WTC11 (cell line): ENCODE measurements at regions not wholly inside any gene's neighbourhood (a gene's known extent, or its start where the extent isn't known, plus 50 kb on each side); places are given as distances from the start of the nearest gene placed in this dataset.

Experiments
- ATAC-seq: fragments of 200-7000 bp; cut with Tn5 transposase; 2 replicates; pipeline ENCODE4 v1.10.0; 2021; ENCODE audit warnings: mild to moderate bottlenecking, moderate library complexity
- CTCF ChIA-PET: fragments of 300-600 bp; sonication (Branson Sonifier 250); formaldehyde crosslinking; loops from one replicate; lab custom pipeline; 2021; ENCODE audit warnings: antibody characterized with exemption; lab: Charles Lee
- POLR2A ChIA-PET: fragments of 350-600 bp; sonication (Branson Sonifier 250); formaldehyde crosslinking; loops from one replicate; lab custom pipeline; 2021; ENCODE audit warnings: antibody characterized with exemption; lab: Charles Lee
- DNase-seq: peaks from one replicate; pipeline ENCODE4 v3.0.0; 2021; ENCODE audit warnings: low spot score
- H3K27ac Mint-ChIP-seq: 2 replicates; pipeline ENCODE4 v1.8.0; 2021; ENCODE audit warnings: mixed read lengths
- H3K27me3 Mint-ChIP-seq: 2 replicates; pipeline ENCODE4 v1.8.0; 2021; ENCODE audit warnings: low read depth, mild to moderate bottlenecking, moderate library complexity, mixed read lengths
- H3K36me3 Mint-ChIP-seq: 2 replicates; pipeline ENCODE4 v1.8.0; 2021; ENCODE audit warnings: mixed read lengths
- H3K4me1 Mint-ChIP-seq: 2 replicates; pipeline ENCODE4 v1.8.0; 2022; ENCODE audit warnings: mixed read lengths
- H3K4me3 Mint-ChIP-seq: 2 replicates; pipeline ENCODE4 v1.8.0; 2021; ENCODE audit warnings: mild to moderate bottlenecking, moderate library complexity, mixed read lengths
- H3K9me3 Mint-ChIP-seq: 2 replicates; pipeline ENCODE4 v1.8.0; 2021; ENCODE audit warnings: mixed read lengths
- CREB1 ChIP-seq: sonication (generic); formaldehyde crosslinking; IDR thresholded peaks from 2 replicates; pipeline ENCODE4 v1.8.0; 2023; ENCODE audit warnings: mild to moderate bottlenecking, missing genetic modification reagents
- FOXP1 ChIP-seq: sonication (generic); formaldehyde crosslinking; IDR thresholded peaks from 2 replicates; pipeline ENCODE4 v1.8.0; 2022; ENCODE audit warnings: missing genetic modification reagents, mild to moderate bottlenecking, moderate library complexity, borderline replicate concordance
- GABPB1 ChIP-seq: sonication (generic); formaldehyde crosslinking; IDR thresholded peaks from 2 replicates; pipeline ENCODE4 v1.8.1; 2023; ENCODE audit warnings: mild to moderate bottlenecking, missing genetic modification reagents
- GRHL2 ChIP-seq: fragments of 250-450 bp; sonication (Bioruptor Pico); IDR thresholded peaks from 2 replicates; pipeline ENCODE4 v1.8.0; 2022; ENCODE audit warnings: mild to moderate bottlenecking, moderate library complexity; ENCODE audit not compliant: insufficient replicate concordance, severe bottlenecking
- HMGA2 ChIP-seq: fragments of 250-450 bp; sonication (Bioruptor Pico); IDR thresholded peaks from 2 replicates; pipeline ENCODE4 v1.4.0; 2021; ENCODE audit warnings: mild to moderate bottlenecking, moderate library complexity
- MXD4 ChIP-seq: fragments of 250-450 bp; sonication (Bioruptor Pico); IDR thresholded peaks from 2 replicates; pipeline ENCODE4 v1.8.0; 2021; ENCODE audit warnings: mild to moderate bottlenecking, moderate library complexity, borderline replicate concordance
- RORB ChIP-seq: fragments of 250-450 bp; sonication (Bioruptor Pico); IDR thresholded peaks from 2 replicates; pipeline ENCODE4 v1.9.0; 2021; ENCODE audit warnings: mild to moderate bottlenecking
- SMAD4 ChIP-seq: sonication (generic); formaldehyde crosslinking; IDR thresholded peaks from 2 replicates; pipeline ENCODE4 v1.8.0; 2022; ENCODE audit warnings: mild to moderate bottlenecking, missing genetic modification reagents
- SP1 ChIP-seq: sonication (generic); formaldehyde crosslinking; conservative IDR thresholded peaks from 2 replicates; pipeline ENCODE4 v1.8.1; 2022; ENCODE audit warnings: missing genetic modification reagents
- TF ChIP-seq, protein P1 (sequence below): sonication (generic); formaldehyde crosslinking; IDR thresholded peaks from 2 replicates; pipeline ENCODE4 v1.8.0; 2022; ENCODE audit warnings: mild to moderate bottlenecking, missing genetic modification reagents
- TF ChIP-seq, protein P2 (sequence below): fragments of 200-600 bp; IDR thresholded peaks from 2 replicates; pipeline ENCODE4 v1.8.0; 2022; ENCODE audit warnings: antibody characterized with exemption
- TF ChIP-seq, protein P3 (sequence below): sonication (generic); formaldehyde crosslinking; IDR thresholded peaks from 2 replicates; pipeline ENCODE4 v1.8.0; 2022; ENCODE audit warnings: mild to moderate bottlenecking, missing genetic modification reagents
- TF ChIP-seq, protein P4 (sequence below): sonication (generic); formaldehyde crosslinking; IDR thresholded peaks from 2 replicates; pipeline ENCODE4 v1.8.1; 2023; ENCODE audit warnings: mild to moderate bottlenecking, missing genetic modification reagents
- TF ChIP-seq, protein P5 (sequence below): sonication (generic); formaldehyde crosslinking; IDR thresholded peaks from 2 replicates; pipeline ENCODE4 v1.8.0; 2022; ENCODE audit warnings: mild to moderate bottlenecking, missing genetic modification reagents
- TF ChIP-seq, protein P6 (sequence below): sonication (generic); formaldehyde crosslinking; IDR thresholded peaks from 2 replicates; pipeline ENCODE4 v1.8.0; 2023; ENCODE audit warnings: mild to moderate bottlenecking, missing genetic modification reagents
- TF ChIP-seq, protein P7 (sequence below): sonication (generic); formaldehyde crosslinking; IDR thresholded peaks from 2 replicates; pipeline ENCODE4 v1.8.1; 2022; ENCODE audit warnings: low read depth, missing genetic modification reagents, borderline replicate concordance
- TF ChIP-seq, protein P8 (sequence below): fragments of 250-450 bp; sonication (Bioruptor Pico); IDR thresholded peaks from 2 replicates; pipeline ENCODE4 v2.1.2; 2022; ENCODE audit warnings: mild to moderate bottlenecking, moderate library complexity
- TF ChIP-seq, protein P9 (sequence below): fragments of 250-450 bp; sonication (Bioruptor Pico); IDR thresholded peaks from 2 replicates; pipeline ENCODE4 v1.9.0; 2021; ENCODE audit warnings: moderate library complexity, mild to moderate bottlenecking, inconsistent platforms, borderline replicate concordance
- TF ChIP-seq, protein P10 (sequence below): fragments of 250-450 bp; sonication (Bioruptor Pico); IDR thresholded peaks from 2 replicates; pipeline ENCODE4 v1.8.0; 2021; ENCODE audit warnings: mild to moderate bottlenecking
- TF ChIP-seq, protein P11 (sequence below): sonication (generic); formaldehyde crosslinking; conservative IDR thresholded peaks from 2 replicates; pipeline ENCODE4 v1.8.1; 2022; ENCODE audit warnings: mild to moderate bottlenecking, missing genetic modification reagents

DNA sequence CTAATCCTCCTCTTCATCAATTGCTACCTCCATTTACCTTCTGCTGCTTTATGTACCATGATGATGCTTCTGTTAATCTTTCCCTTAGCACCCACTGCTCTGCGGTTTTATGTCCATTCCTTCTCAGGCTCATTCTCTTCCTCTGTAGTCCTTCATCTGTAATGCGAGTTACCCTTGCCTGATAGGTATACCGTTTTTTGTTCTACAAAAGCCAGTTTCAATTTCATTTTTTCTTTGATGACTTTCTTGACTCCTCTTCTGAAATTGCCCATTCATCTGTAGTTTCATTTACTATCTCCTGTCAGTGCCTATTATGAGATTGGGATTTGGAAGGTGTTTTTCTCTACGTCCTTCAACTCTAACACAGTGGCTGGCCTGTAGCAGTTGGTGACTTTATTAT, 445.9 kb upstream of the ZNF717 start:
- CTCF ChIA-PET, result no interaction called here

More for the DNA sequence above, 445.9 kb upstream of the ZNF717 start:
- H3K9me3 Mint-ChIP-seq, result no peaks in the 10 kb centered on the region
- ATAC-seq, result no peak
- no peak overlapping the region for H3K4me3 Mint-ChIP-seq
- H3K27ac Mint-ChIP-seq, result no peak overlapping the region
- POLR2A ChIA-PET, result no interaction called here
- DNase-seq, result no peak
- H3K36me3 Mint-ChIP-seq, result no peaks in the 10 kb centered on the region
- H3K27me3 Mint-ChIP-seq, result no peaks in the 10 kb centered on the region
- TF ChIP-seq GABPB1, result no peak
- TF ChIP-seq SP1, result no peak
- TF ChIP-seq, protein P1, sequence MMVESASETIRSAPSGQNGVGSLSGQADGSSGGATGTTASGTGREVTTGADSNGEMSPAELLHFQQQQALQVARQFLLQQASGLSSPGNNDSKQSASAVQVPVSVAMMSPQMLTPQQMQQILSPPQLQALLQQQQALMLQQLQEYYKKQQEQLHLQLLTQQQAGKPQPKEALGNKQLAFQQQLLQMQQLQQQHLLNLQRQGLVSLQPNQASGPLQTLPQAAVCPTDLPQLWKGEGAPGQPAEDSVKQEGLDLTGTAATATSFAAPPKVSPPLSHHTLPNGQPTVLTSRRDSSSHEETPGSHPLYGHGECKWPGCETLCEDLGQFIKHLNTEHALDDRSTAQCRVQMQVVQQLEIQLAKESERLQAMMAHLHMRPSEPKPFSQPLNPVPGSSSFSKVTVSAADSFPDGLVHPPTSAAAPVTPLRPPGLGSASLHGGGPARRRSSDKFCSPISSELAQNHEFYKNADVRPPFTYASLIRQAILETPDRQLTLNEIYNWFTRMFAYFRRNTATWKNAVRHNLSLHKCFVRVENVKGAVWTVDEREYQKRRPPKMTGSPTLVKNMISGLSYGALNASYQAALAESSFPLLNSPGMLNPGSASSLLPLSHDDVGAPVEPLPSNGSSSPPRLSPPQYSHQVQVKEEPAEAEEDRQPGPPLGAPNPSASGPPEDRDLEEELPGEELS (CRISPR knock-in tag), result no peak
- TF ChIP-seq, protein P2, sequence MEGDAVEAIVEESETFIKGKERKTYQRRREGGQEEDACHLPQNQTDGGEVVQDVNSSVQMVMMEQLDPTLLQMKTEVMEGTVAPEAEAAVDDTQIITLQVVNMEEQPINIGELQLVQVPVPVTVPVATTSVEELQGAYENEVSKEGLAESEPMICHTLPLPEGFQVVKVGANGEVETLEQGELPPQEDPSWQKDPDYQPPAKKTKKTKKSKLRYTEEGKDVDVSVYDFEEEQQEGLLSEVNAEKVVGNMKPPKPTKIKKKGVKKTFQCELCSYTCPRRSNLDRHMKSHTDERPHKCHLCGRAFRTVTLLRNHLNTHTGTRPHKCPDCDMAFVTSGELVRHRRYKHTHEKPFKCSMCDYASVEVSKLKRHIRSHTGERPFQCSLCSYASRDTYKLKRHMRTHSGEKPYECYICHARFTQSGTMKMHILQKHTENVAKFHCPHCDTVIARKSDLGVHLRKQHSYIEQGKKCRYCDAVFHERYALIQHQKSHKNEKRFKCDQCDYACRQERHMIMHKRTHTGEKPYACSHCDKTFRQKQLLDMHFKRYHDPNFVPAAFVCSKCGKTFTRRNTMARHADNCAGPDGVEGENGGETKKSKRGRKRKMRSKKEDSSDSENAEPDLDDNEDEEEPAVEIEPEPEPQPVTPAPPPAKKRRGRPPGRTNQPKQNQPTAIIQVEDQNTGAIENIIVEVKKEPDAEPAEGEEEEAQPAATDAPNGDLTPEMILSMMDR, result no peak
- no peak for TF ChIP-seq HMGA2 (CRISPR knock-in tag)
- TF ChIP-seq, protein P3, sequence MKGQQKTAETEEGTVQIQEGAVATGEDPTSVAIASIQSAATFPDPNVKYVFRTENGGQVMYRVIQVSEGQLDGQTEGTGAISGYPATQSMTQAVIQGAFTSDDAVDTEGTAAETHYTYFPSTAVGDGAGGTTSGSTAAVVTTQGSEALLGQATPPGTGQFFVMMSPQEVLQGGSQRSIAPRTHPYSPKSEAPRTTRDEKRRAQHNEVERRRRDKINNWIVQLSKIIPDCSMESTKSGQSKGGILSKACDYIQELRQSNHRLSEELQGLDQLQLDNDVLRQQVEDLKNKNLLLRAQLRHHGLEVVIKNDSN (CRISPR knock-in tag), result no peak
- TF ChIP-seq, protein P4, sequence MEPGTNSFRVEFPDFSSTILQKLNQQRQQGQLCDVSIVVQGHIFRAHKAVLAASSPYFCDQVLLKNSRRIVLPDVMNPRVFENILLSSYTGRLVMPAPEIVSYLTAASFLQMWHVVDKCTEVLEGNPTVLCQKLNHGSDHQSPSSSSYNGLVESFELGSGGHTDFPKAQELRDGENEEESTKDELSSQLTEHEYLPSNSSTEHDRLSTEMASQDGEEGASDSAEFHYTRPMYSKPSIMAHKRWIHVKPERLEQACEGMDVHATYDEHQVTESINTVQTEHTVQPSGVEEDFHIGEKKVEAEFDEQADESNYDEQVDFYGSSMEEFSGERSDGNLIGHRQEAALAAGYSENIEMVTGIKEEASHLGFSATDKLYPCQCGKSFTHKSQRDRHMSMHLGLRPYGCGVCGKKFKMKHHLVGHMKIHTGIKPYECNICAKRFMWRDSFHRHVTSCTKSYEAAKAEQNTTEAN, result no peak
- TF ChIP-seq GRHL2 (CRISPR knock-in tag), result no peak
- TF ChIP-seq, protein P5, sequence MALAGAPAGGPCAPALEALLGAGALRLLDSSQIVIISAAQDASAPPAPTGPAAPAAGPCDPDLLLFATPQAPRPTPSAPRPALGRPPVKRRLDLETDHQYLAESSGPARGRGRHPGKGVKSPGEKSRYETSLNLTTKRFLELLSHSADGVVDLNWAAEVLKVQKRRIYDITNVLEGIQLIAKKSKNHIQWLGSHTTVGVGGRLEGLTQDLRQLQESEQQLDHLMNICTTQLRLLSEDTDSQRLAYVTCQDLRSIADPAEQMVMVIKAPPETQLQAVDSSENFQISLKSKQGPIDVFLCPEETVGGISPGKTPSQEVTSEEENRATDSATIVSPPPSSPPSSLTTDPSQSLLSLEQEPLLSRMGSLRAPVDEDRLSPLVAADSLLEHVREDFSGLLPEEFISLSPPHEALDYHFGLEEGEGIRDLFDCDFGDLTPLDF (CRISPR knock-in tag), result no peak
- TF ChIP-seq, protein P6, sequence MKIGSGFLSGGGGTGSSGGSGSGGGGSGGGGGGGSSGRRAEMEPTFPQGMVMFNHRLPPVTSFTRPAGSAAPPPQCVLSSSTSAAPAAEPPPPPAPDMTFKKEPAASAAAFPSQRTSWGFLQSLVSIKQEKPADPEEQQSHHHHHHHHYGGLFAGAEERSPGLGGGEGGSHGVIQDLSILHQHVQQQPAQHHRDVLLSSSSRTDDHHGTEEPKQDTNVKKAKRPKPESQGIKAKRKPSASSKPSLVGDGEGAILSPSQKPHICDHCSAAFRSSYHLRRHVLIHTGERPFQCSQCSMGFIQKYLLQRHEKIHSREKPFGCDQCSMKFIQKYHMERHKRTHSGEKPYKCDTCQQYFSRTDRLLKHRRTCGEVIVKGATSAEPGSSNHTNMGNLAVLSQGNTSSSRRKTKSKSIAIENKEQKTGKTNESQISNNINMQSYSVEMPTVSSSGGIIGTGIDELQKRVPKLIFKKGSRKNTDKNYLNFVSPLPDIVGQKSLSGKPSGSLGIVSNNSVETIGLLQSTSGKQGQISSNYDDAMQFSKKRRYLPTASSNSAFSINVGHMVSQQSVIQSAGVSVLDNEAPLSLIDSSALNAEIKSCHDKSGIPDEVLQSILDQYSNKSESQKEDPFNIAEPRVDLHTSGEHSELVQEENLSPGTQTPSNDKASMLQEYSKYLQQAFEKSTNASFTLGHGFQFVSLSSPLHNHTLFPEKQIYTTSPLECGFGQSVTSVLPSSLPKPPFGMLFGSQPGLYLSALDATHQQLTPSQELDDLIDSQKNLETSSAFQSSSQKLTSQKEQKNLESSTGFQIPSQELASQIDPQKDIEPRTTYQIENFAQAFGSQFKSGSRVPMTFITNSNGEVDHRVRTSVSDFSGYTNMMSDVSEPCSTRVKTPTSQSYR, result no peak
- TF ChIP-seq, protein P7, sequence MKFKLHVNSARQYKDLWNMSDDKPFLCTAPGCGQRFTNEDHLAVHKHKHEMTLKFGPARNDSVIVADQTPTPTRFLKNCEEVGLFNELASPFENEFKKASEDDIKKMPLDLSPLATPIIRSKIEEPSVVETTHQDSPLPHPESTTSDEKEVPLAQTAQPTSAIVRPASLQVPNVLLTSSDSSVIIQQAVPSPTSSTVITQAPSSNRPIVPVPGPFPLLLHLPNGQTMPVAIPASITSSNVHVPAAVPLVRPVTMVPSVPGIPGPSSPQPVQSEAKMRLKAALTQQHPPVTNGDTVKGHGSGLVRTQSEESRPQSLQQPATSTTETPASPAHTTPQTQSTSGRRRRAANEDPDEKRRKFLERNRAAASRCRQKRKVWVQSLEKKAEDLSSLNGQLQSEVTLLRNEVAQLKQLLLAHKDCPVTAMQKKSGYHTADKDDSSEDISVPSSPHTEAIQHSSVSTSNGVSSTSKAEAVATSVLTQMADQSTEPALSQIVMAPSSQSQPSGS (CRISPR knock-in tag), result no peak
- TF ChIP-seq, protein P8, sequence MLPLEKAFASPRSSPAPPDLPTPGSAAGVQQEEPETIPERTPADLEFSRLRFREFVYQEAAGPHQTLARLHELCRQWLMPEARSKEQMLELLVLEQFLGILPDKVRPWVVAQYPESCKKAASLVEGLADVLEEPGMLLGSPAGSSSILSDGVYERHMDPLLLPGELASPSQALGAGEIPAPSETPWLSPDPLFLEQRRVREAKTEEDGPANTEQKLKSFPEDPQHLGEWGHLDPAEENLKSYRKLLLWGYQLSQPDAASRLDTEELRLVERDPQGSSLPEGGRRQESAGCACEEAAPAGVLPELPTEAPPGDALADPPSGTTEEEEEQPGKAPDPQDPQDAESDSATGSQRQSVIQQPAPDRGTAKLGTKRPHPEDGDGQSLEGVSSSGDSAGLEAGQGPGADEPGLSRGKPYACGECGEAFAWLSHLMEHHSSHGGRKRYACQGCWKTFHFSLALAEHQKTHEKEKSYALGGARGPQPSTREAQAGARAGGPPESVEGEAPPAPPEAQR (CRISPR knock-in tag), result no peak
- TF ChIP-seq, protein P9, sequence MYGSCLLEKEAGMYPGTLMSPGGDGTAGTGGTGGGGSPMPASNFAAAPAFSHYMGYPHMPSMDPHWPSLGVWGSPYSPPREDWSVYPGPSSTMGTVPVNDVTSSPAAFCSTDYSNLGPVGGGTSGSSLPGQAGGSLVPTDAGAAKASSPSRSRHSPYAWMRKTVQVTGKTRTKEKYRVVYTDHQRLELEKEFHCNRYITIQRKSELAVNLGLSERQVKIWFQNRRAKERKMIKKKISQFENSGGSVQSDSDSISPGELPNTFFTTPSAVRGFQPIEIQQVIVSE (CRISPR knock-in tag), result no peak
- TF ChIP-seq, protein P10, sequence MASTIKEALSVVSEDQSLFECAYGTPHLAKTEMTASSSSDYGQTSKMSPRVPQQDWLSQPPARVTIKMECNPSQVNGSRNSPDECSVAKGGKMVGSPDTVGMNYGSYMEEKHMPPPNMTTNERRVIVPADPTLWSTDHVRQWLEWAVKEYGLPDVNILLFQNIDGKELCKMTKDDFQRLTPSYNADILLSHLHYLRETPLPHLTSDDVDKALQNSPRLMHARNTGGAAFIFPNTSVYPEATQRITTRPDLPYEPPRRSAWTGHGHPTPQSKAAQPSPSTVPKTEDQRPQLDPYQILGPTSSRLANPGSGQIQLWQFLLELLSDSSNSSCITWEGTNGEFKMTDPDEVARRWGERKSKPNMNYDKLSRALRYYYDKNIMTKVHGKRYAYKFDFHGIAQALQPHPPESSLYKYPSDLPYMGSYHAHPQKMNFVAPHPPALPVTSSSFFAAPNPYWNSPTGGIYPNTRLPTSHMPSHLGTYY (CRISPR knock-in tag), result no peak
- no peak for TF ChIP-seq SMAD4 (CRISPR knock-in tag)
- TF ChIP-seq RORB, result no peak
- TF ChIP-seq, protein P11, sequence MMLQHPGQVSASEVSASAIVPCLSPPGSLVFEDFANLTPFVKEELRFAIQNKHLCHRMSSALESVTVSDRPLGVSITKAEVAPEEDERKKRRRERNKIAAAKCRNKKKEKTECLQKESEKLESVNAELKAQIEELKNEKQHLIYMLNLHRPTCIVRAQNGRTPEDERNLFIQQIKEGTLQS, result no peak
- TF ChIP-seq FOXP1 (CRISPR knock-in tag), result no peak
- TF ChIP-seq CREB1 (CRISPR knock-in tag), result no peak
- no peak for TF ChIP-seq MXD4 (CRISPR knock-in tag)
- 0 out of 2 replicates have a peak, but pooled peaks cover 6% of the 10 kb centered on the region for H3K4me1 Mint-ChIP-seq
